IMR-90 (cell line): ENCODE measurements at regions not wholly inside any gene's neighbourhood (a gene's known extent, or its start where the extent isn't known, plus 50 kb on each side); places are given as distances from the start of the nearest gene placed in this dataset.

Source experiments
- MAFK ChIP-seq: IDR thresholded peaks from 2 replicates; pipeline ENCODE4 v1.6.1; 2012; ENCODE audit warnings: low read depth, low read length, improper control_type of control experiment
- RAD21 ChIP-seq: IDR thresholded peaks from 2 replicates; pipeline ENCODE4 v1.6.1; 2012; ENCODE audit warnings: low read length, improper control_type of control experiment
- TF ChIP-seq, protein P1 (sequence below): conservative IDR thresholded peaks from 2 replicates; pipeline ENCODE4 v1.5.1; 2012; ENCODE audit warnings: mild to moderate bottlenecking, low read depth, low read length, improper control_type of control experiment
- TF ChIP-seq, protein P2 (sequence below): fragments of 150-350 bp; IDR thresholded peaks from 2 replicates; pipeline ENCODE4 v1.6.1; 2017; ENCODE audit warnings: mild to moderate bottlenecking, antibody characterized with exemption, low read length, low read depth

DNA sequence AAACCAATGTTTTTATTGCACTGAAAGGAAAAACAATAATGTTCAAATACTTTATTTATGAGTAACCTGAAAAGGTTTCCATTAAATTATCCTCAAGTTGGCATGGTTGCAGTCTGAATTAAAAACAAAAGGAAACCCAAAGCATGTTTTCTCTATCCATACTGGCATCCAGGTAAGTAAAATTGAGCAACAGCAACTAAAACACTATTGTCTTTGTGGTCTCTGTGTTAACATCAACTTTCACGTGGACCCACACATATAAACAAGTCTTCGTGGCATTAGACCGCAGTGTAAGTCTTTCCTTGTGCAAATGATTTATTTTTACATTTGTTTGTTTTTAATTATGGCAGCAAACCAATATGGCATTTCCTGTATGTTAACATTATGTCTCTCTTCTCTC lies 757.6 kb downstream of the SEMA5A start:
- TF ChIP-seq, protein P1, sequence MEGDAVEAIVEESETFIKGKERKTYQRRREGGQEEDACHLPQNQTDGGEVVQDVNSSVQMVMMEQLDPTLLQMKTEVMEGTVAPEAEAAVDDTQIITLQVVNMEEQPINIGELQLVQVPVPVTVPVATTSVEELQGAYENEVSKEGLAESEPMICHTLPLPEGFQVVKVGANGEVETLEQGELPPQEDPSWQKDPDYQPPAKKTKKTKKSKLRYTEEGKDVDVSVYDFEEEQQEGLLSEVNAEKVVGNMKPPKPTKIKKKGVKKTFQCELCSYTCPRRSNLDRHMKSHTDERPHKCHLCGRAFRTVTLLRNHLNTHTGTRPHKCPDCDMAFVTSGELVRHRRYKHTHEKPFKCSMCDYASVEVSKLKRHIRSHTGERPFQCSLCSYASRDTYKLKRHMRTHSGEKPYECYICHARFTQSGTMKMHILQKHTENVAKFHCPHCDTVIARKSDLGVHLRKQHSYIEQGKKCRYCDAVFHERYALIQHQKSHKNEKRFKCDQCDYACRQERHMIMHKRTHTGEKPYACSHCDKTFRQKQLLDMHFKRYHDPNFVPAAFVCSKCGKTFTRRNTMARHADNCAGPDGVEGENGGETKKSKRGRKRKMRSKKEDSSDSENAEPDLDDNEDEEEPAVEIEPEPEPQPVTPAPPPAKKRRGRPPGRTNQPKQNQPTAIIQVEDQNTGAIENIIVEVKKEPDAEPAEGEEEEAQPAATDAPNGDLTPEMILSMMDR: no peak
- no peak for TF ChIP-seq RAD21
- TF ChIP-seq MAFK: no peak
- TF ChIP-seq, protein P2, sequence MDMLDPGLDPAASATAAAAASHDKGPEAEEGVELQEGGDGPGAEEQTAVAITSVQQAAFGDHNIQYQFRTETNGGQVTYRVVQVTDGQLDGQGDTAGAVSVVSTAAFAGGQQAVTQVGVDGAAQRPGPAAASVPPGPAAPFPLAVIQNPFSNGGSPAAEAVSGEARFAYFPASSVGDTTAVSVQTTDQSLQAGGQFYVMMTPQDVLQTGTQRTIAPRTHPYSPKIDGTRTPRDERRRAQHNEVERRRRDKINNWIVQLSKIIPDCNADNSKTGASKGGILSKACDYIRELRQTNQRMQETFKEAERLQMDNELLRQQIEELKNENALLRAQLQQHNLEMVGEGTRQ: no peak
